ENCODE measurements at regions not wholly inside any gene's neighbourhood (a gene's known extent, or its start where the extent isn't known, plus 50 kb on each side); places are given as distances from the start of the nearest gene placed in this dataset.
"Not testable (repeated sequence)": the region's sequence is repeated elsewhere in the genome, so short reads cannot be mapped to it uniquely, and the experiment has no call there.

DNA sequence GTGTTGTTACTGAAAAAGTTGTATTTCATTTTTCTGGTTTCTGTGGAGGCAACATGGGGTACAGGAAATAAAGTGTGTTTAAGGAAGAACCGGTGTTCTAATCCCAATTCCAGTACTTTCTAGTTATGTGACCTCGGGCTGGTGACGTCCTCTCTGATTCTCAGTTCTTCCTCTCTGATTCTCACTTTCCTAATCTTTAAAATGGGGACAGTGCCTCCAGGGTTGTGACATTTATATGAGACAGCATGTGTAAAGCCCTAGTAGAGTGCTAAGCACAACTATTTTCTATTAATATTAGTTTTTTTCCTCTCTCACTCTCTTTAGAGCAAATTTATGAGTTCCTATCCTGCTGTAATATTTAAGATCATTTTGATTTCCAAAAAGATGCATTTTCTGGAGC is 50.9 kb upstream of the PTPDC1 start:
- FAIRE-seq (no peak), DNase-seq (ENCODE audit: low spot score) (no peak)

DNA sequence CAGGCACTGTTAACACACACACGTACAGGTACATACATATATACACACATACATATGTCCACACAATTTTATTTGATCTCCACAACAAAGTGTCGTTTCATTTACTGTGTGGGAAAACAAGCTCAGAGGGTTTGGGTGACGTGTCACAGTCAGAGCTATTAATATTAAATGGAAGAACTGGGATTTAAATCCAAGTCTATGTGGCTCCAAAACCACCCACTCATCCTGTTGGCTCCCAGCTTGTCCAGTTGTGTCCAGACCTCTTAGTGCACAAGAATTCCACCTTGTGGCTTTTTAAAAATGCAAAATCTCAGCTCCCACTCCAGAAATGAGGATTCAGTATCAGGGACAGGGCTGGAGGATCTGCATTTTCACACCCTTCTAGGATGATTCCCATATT is 52.3 kb upstream of the PTPDC1 start:
- DNase-seq (ENCODE audit: low spot score): peak; percentile 29

DNA sequence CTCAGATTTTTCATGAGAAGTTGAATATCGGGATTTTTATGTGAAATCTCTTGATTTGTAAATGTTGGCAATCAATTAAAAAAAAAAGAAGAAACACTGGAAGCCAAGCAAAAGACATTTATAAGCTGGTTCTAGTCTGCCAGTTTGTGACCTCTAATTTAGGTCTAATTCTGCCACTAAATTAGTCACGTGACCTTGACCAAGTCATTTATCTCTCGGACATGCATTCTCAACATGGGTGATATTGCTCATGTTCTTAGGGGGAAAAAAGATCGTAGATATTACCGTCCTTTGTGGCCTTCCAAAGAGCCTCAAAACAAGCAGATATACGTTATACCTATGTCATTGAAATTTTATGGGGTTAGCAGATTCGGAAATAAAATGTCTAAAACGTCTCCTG is 52.9 kb upstream of the PTPDC1 start:
- DNase-seq (ENCODE audit: low spot score): peak; percentile 12
- FAIRE-seq: no peak

More for the DNA sequence above, 52.3 kb upstream of the PTPDC1 start:
- FAIRE-seq: peak; percentile 72

DNA sequence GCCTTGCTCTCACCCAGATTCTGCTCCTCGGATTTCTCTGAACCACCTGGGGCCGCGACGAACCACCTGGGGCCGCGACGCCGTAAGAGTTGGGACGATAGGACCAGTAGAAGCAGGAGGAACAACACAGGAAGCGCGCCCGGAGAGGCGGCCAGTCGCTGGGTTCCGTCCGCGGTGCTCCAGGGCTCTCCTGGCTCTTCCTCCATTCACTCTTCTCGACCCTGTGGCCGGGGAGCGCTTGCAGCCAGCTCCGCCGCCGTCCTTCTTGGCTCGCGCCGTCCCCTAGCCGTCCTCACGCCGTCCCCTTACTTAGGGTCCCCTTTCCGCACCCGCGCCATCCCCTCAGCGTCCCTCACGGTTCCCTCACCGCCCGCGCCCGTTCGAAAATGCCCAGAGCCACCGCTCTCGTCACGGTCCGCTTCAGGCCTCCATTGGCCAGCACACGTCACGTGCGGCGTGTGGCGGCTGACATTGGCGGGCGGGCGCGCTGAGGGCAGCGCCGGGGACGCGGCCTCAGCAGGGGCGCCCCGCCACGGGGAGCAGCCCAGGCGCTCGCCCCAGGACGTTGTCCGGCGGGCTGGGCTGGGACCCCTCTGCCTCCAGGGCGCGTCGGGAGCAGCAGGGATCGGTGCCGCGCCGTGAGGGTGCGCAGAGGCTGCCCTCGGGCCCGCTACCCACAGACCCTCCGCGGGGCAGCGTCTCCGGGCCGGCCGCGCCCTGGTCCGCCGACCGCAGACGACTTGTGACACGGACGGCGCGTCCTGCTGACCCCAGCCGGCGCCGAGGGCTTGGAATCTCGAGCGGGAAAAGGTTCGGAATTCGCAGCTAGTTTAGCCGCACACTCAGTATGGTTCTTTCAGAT is 53.7 kb upstream of the PTPDC1 start:
- DNase-seq (ENCODE audit: low spot score) (peak; percentile 75), FAIRE-seq (no peak)

DNA sequence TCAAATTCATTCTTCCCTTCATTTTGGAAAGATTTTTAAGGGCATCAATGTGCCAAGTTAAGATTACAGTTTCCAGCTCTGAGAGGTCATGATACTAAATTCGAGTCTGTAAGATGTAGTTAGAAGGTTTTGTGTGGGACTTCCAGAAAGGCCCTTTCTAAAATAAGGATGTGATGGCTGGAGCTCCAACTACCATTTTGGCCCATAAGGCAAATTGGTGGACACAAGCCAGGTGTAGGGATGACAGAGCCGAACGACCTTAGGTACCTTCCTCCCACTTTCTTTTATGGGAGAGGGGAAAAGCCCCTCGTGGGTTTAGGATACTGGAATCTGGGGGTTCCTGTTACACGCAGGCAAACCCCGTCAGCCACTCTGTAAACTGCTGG is 54.3 kb upstream of the PTPDC1 start:
- FAIRE-seq (no peak), DNase-seq (ENCODE audit: low spot score) (no peak)

DNA sequence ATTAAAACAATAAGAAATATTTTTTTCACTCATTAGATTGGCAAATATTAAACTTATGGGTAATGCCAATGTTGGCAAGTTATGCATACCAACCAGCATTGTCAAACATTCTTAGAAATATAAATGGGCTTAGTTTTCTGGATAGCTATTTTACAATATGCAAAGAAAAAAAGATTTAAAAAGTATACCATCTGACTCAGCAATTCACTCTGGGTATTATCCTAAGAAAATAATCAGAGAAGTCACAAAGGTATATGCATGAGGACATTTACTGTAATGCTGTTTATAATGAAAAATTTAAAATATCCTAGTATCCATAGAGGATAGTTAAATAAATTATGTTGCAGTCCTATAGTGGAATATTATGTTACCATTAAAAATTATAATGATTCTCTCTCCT is 57.4 kb upstream of the PTPDC1 start:
- no peak for FAIRE-seq

DNA sequence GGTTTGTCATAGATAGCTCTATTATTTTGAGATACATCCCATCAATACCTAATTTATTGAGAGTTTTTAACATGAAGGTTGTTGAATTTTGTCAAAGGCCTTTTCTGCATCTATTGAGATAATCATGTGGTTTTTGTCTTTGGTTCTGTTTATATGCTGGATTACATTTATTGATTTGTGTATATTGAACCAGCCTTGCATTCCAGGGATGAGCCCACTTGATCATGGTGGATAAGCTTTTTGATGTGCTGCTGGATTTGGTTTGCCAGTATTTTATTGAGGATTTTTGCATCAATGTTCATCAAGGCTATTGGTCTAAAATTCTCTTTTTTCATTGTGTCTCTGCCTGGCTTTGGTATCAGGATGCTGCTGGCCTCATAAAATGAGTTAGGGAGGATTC is 61.8 kb upstream of the PTPDC1 start:
- not testable (repeated sequence) for FAIRE-seq; DNase-seq (ENCODE audit: low spot score)

More for the DNA sequence above, 57.4 kb upstream of the PTPDC1 start:
- DNase-seq (ENCODE audit: low spot score): no peak

DNA sequence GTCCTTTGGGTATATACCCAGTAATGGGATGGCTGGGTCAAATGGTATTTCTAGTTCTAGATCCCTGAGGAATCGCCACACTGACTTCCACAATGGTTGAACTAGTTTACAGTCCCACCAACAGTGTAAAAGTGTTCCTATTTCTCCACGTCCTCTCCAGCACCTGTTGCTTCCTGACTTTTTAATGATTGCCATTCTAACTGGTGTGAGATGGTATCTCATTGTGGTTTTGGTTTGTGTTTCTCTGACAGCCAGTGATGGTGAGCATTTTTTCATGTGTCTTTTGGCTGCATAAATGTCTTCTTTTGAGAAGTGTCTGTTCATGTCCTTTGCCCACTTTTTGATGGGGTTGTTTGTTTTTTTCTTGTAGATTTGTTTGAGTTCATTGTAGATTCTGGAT is 63.4 kb upstream of the PTPDC1 start:
- not testable (repeated sequence) for FAIRE-seq; DNase-seq (ENCODE audit: low spot score)

DNA sequence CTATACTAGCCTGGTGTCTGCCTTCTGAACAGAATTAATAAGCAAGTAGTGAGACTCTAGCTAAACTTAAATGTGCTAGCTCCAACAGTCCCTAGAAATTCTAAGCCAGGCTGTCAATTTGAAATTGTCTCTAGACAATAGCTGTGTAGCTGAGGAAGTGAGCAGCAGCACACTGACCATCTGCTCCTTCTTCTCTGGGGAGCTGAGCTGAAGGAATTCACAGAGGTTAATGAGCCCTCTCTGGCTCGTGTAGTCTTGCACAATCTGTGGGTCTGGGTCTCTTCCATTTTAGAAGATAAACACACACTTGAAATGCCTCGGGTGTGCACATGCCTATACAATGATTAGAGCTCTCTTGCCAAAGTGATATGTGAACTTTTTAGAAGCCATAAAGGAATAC is 63.5 kb upstream of the BARX1 start:
- FAIRE-seq: no peak
- DNase-seq (ENCODE audit: low spot score): no peak

DNA sequence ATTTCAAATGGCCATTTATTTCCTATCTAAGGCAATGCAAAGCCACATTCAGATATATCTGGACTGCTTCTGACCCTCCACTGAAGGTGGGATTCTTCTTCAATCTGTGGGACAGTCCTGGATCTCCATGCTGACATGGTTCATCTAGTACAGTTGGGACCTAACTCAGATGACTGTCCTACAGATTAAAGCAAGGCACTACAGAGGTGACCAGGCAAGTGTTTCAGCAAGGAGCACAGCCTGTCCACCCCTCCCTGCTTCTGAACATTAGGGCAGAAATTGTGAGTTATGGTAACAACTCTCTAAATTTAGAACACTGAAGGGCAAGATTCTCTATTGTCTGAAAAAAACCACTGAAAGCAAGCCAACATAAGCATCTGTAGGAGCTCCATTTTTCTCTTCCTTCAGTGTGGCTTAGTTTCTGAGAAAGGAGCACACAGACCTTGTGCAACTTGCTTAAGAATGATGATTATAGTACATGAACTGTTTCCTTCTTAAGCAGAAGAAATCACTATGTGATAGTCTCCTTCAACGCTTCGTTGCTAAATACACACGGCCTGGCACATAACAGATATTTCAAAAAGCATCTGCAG is 62.9 kb upstream of the BARX1 start:
- DNase-seq (ENCODE audit: low spot score) (no peak), FAIRE-seq (no peak)

DNA sequence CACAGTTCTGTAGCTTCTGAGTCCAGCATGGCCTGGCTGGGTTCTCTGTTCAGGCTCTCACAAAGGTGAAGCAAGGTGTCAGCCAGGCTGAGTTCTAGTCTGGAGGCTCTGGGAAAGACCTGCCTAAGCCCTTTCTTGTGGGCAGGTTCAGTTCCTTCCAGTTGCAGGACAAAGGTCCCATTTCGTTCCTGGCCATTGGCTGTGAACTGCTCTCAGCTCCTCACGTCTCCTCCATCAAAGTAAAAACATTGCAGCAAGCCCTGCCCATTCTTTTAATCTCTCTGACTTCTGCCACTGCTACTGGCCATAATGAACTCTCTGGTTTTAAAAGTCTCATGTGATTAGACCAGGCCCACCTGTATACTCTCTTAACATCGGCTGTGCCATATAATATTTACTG is 61.6 kb upstream of the BARX1 start:
- no peak for FAIRE-seq
- no peak for DNase-seq (ENCODE audit: low spot score)

DNA sequence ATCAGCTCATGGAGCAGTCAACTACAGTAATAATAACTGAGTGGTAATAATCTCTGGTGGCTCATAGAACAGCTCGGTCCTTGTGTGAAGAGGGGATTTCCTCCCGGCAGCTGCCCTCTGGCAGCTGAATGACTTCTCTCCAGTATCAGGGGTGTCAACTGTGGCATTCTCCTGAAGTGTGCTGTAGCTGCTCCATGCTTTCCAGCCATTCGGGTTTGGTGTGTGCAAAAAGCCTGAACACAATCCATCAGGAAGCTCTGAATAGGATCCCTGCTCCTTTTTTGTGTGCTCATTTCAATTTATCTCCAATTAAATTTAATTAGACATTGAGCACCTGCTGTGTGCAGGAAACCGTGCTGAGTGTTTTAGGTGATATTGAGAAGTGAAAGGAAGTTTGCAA is 59.8 kb upstream of the BARX1 start:
- DNase-seq (ENCODE audit: low spot score) (no peak), FAIRE-seq (no peak)

DNA sequence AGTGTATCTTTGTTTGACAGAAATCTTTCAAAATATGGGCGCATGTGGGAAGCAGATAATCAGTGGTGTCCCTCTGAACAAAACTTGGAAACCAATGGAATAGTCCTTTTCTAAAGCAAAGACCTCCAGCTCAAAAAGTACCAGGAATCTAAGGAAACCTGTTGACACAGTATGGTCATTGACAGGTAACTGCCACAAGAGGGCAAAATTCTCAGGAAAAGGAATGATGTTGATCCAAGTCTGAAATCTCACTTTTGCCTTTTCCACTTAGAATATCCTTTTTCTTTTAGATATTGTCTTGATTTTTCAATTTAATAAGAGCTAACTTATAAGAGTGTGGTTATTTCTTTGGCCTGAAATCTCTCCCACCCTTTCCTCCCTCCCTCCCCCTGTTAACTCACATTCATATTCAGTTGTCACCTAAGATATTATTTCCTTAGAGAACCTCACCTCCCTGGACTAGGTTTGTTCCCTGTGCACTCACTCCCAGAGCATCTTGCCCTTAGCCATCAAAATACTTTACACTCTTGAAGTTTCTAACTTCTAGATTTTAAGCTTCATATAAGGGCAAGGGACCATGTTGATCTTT is 59.0 kb upstream of the BARX1 start:
- FAIRE-seq: peak; percentile 74
- peak; percentile 33 for DNase-seq (ENCODE audit: low spot score)

DNA sequence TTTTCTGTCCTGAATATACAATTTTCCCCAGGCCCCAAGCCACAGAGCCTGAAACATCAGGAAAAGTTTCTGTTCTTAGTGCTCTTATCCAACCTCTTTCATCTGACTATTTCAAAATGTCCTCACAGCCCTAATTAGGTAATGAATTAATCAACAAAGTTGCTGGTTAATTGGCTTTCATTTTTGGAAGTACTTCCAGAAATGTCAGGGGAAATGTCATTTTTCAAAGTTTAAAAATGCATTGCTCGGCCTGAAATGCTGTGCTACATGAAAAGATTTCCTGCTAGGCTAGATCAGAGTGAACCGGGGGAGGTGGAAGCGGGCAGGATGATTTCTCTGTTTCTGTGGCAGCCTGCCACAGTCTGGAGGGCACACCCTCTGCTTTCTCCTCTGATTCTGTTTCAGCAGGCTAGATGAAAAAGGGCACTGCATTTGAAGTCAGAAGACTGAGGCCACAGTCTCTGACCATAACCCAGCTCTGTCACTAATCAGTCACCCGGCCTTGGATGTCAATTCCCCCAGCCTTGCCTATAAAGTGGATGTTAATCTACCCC is 55.9 kb upstream of the BARX1 start:
- no peak for DNase-seq (ENCODE audit: low spot score)
- no peak for FAIRE-seq

DNA sequence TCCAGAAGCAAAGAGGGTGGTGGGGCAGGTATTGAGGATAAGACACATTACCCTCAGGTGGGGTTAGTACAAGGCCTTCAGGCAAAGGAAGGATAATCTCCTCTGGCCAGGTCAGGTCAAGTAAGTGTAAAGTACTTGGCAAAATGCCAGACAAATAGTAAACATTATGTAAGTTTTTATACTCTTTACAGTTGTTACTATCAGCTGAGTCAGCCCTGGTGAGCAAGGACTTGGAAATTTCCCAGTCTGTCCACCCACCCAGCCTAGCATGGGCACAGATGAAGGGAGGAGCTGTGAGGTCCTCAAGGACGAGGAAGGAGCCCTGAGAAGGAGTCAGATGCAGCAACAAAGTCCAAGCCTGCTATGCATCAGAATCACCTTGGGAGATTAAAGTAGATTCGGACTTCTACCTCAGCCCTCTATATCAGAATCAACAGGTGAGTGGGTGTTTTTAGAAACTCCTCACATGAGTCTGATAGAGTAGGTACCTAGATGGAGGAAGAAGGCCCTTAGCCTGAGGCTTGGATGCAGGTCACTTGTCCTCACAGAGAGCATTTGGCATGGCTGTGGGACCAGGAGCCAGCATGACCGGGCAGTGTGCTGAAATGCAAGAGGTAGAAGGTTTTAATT is 50.2 kb upstream of the BARX1 start:
- DNase-seq (ENCODE audit: low spot score) (no peak), FAIRE-seq (no peak)
